Gastrocnemius medialis (tissue), 4 donors: ENCODE measurements at regions not wholly inside any gene's neighbourhood (a gene's known extent, or its start where the extent isn't known, plus 50 kb on each side); places are given as distances from the start of the nearest gene placed in this dataset.

Experiments used
- CTCF ChIP-seq, 5 experiments: fragments of 450-650 bp in 3 of 5; fragments of 200-600 bp in 2 of 5; sonication (generic) in 2 of 5; IDR thresholded peaks in 4 of 5; conservative IDR thresholded peaks in 1 of 5; 1 replicate in 4 of 5; 2 replicates in 1 of 5; pipeline ENCODE4 v1.5.1; 2016 to 2019; ENCODE audit warnings: antibody characterized with exemption in 5 of 5, mild to moderate bottlenecking in 3 of 5, moderate library complexity in 3 of 5
- POLR2A ChIP-seq, 2 donors: fragments of 450-650 bp; IDR thresholded peaks; one replicate each; pipeline ENCODE4 v1.6.1; 2017; ENCODE audit warnings: antibody characterized with exemption in 2 of 2, mild to moderate bottlenecking in 2 of 2, moderate library complexity in 2 of 2

GRCh38 chr12:33834672-33835071 lies 187.6 kb upstream of the ALG10 start:
- no peak for TF ChIP-seq POLR2A (IDR thresholded peaks at IDR 0.05)
- no peak for TF ChIP-seq CTCF (IDR thresholded peaks at IDR 0.05 in 4 of 5, conservative IDR thresholded peaks at IDR 0.05 in 1 of 5)
